ENCODE measurements at regions not wholly inside any gene's neighbourhood (a gene's known extent, or its start where the extent isn't known, plus 50 kb on each side); places are given as distances from the start of the nearest gene placed in this dataset.

GRCh38 chr3:102096066-102096465, 246.8 kb downstream of the NFKBIZ start:
- DNase-seq (ENCODE audit: low read depth) = no peak
- no peak overlapping the region for H3K4me3 ChIP-seq (ENCODE audit: low read depth, low read length)

- H3K4me3 ChIP-seq (ENCODE audit: low read depth, low read length) = no peak overlapping the region
- no peak for DNase-seq (ENCODE audit: low read depth)
These were observed 249.0 kb downstream of the NFKBIZ start for GRCh38 chr3:102098130-102098885.

- no peak for DNase-seq (ENCODE audit: low read depth)
- H3K4me3 ChIP-seq (ENCODE audit: low read depth, low read length) = no peak overlapping the region
These were observed 250.6 kb downstream of the NFKBIZ start for GRCh38 chr3:102099913-102100312.

GRCh38 chr3:102102394-102102793, 253.1 kb downstream of the NFKBIZ start:
- no peak overlapping the region for H3K4me3 ChIP-seq (ENCODE audit: low read depth, low read length)
- no peak for DNase-seq (ENCODE audit: low read depth)

GRCh38 chr3:102104033-102104432, 254.7 kb downstream of the NFKBIZ start:
- no peak overlapping the region for H3K4me3 ChIP-seq (ENCODE audit: low read depth, low read length)
- DNase-seq (ENCODE audit: low read depth) = no peak

- DNase-seq (ENCODE audit: low read depth) = no peak
- no peak overlapping the region for H3K4me3 ChIP-seq (ENCODE audit: low read depth, low read length)
These were observed 255.9 kb downstream of the NFKBIZ start for GRCh38 chr3:102105193-102105592.

- DNase-seq (ENCODE audit: low read depth) = no peak
- no peak overlapping the region for H3K4me3 ChIP-seq (ENCODE audit: low read depth, low read length)
These were observed 257.2 kb downstream of the NFKBIZ start for GRCh38 chr3:102106416-102107097.

- no peak overlapping the region for H3K4me3 ChIP-seq (ENCODE audit: low read depth, low read length)
- DNase-seq (ENCODE audit: low read depth) = no peak
These were observed 263.5 kb downstream of the NFKBIZ start for GRCh38 chr3:102112704-102113230.

GRCh38 chr3:102113421-102114041, 264.2 kb downstream of the NFKBIZ start:
- H3K4me3 ChIP-seq (ENCODE audit: low read depth, low read length) = no peak overlapping the region

GRCh38 chr3:102114264-102114979, 265.1 kb downstream of the NFKBIZ start:
- no peak for DNase-seq (ENCODE audit: low read depth)
- H3K4me3 ChIP-seq (ENCODE audit: low read depth, low read length) = no peak overlapping the region

More at GRCh38 chr3:102113421-102114041, 264.2 kb downstream of the NFKBIZ start:
- DNase-seq (ENCODE audit: low read depth) = no peak

GRCh38 chr3:102122527-102122926, 273.2 kb downstream of the NFKBIZ start:
- no peak for DNase-seq (ENCODE audit: low read depth)
- no peak overlapping the region for H3K4me3 ChIP-seq (ENCODE audit: low read depth, low read length)

GRCh38 chr3:102123590-102124190, 274.4 kb downstream of the NFKBIZ start:
- DNase-seq (ENCODE audit: low read depth) = no peak
- no peak overlapping the region for H3K4me3 ChIP-seq (ENCODE audit: low read depth, low read length)

- no peak for DNase-seq (ENCODE audit: low read depth)
- no peak overlapping the region for H3K4me3 ChIP-seq (ENCODE audit: low read depth, low read length)
These were observed 275.0 kb downstream of the NFKBIZ start for GRCh38 chr3:102124282-102124681.

- DNase-seq (ENCODE audit: low read depth) = no peak
- H3K4me3 ChIP-seq (ENCODE audit: low read depth, low read length) = no peak overlapping the region
These were observed 275.4 kb downstream of the NFKBIZ start for GRCh38 chr3:102124704-102125103.

GRCh38 chr3:102125197-102125993, 276.1 kb downstream of the NFKBIZ start:
- no peak for DNase-seq (ENCODE audit: low read depth)
- H3K4me3 ChIP-seq (ENCODE audit: low read depth, low read length) = no peak overlapping the region

GRCh38 chr3:102125994-102126368, 276.7 kb downstream of the NFKBIZ start:
- DNase-seq (ENCODE audit: low read depth) = no peak
- no peak overlapping the region for H3K4me3 ChIP-seq (ENCODE audit: low read depth, low read length)

GRCh38 chr3:102129760-102130608, 280.7 kb downstream of the NFKBIZ start:
- no peak overlapping the region for H3K4me3 ChIP-seq (ENCODE audit: low read depth, low read length)
- peak; percentile 71 for DNase-seq (ENCODE audit: low read depth)

GRCh38 chr3:102132370-102132769, 283.1 kb downstream of the NFKBIZ start:
- no peak overlapping the region for H3K4me3 ChIP-seq (ENCODE audit: low read depth, low read length)
- DNase-seq (ENCODE audit: low read depth) = peak; percentile 67
